Activated CD8-positive, alpha-beta memory T cell treated with anti-CD3 and anti-CD28 coated beads for 36 hours (primary cell): ENCODE measurements at regions not wholly inside any gene's neighbourhood (a gene's known extent, or its start where the extent isn't known, plus 50 kb on each side); places are given as distances from the start of the nearest gene placed in this dataset.
"Not testable (repeated sequence)": the region's sequence is repeated elsewhere in the genome, so short reads cannot be mapped to it uniquely, and the experiment has no call there.

ENCODE experiments used
- CTCF ChIA-PET: fragments of 350-600 bp; sonication (Branson Sonifier 250); formaldehyde crosslinking; loops from one replicate; lab custom pipeline; 2021; ENCODE audit warnings: antibody characterized with exemption; lab: Charles Lee
- POLR2A ChIA-PET: fragments of 350-600 bp; sonication (Branson Sonifier 250); formaldehyde crosslinking; loops from one replicate; lab custom pipeline; 2021; ENCODE audit warnings: antibody characterized with exemption; lab: Charles Lee

DNA sequence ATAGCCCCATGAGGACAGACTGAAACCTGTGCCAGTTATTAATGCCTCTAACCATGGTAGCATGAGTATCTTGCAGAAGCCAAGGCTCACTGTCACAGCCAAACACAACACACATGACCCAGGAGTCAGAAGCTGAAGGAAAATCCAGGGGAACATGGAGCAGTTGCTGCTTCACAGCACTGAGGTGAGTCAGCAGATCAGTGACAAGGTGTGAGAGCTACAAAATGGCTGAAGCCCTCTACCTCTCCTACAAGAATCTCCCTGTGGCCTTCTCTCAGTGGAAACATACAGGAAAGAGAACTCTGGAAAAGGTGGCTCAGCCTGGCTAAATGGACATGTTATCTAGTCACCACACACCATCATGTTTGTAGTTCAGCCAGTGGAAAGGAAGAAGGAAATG is 93.5 kb downstream of the NAB1 start:
- ChIA-PET POLR2A (no interaction called here), CTCF (no interaction called here)

DNA sequence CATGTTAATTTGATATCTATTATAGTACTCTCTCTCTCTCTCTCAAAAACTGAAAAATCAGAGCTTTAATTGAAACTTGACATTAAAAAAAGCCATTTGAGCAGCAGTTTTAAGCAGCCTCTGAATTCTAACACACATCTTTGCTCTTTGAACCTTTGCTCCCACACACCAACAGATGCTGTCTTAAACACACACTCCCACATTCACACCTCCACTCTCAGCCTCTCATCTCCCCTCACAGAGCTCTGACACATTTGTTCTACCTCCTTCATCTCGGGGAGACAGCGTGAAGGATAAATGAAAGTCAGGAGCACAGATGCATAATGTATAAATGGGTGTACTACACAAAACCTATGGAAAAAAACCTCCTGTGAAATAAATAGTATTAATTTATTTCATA is 95.2 kb downstream of the NAB1 start:
- POLR2A ChIA-PET: no interaction called here
- CTCF ChIA-PET: no interaction called here

DNA sequence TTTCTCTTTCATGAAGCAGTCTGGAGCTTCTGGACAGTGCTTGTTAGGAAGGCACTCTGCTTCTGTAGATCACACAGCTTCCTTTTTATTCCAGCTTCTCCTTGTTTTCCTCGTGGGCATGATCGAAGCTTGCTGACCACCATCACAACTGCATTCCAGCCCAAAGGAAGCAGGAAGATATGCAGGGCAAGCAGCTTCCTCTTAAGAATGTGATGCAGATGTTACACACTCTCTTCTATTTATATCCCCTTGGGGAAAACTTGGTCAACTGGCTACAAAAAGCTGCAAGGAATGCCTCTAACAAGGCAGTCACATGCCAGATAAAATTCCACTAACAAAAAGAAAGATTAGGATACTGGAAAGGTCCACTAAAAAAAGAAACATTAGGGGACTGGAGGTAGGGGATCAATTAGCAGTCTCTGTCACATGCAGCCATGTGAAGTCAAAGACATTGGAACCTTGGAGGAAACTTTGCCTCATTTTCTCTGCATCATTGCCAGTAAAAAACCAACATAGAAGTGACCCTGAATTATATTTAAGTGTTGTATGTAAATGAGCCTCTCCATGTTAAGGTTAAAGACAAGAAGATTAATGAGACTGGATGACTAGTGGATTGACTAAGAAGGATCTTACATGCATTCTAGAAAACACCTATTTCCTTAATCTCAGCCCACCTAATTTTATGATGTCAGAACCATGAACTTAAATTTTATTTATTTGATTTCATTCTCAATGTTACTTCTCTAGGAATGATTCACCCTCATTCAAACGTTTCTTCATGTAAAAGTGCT is 98.3 kb downstream of the NAB1 start:
- ChIA-PET POLR2A (no interaction called here), CTCF (interaction anchor here (1.2 kb wide), 1 partner anchor 15 kb away, joined by 3 read pairs; no protein-coding TSS in a partner anchor)

DNA sequence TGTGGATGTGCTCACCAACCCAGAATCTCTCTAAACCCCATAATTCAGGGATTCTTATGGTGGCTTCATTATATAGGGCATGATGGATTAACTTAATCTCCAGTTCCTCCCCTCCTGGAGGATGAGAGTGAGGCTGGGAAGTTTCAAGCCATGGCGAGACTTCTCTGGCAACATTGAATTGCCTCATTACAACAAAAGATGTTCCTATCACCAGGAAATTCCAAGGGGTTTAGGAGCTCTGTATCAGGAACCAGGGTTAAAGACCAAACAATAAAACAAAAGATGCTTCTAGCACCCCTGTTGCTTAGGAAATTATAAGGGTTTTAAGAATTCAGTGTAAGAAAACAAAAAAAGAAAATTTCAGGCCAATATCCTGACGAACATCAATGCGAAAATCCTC is 100.1 kb downstream of the NAB1 start:
- CTCF ChIA-PET: no interaction called here
- POLR2A ChIA-PET: no interaction called here

DNA sequence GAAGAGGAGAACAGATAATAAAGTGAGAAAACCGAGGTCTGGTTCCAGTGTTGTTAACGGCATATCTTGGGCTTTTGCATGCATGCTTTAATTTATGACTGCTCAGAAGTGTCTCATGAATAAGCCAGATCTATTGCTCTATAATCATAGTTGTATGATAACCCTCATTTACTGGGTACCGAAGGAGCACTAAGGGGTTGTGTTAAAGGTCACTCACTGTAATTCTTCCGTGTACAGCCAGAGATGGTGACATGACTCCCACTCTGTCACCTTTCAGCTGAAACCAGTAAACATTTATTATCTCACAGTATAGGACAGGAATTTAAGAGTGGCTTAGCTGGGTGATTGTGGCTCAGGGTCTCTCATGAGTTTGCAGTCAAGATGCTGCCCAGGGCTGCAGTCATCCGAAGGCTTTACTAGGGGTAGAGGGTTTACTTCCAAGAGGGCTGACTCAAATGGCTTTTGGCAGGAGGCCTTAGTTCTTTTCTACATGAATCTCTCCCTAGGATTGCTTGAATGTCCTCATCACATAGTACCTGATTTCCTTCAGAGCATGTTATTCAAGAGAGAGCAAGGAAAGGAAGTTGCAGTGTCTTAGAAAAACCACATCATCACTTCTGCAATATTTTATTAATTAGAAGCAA is 107.0 kb downstream of the NAB1 start:
- CTCF ChIA-PET: no interaction called here
- POLR2A ChIA-PET: no interaction called here

DNA sequence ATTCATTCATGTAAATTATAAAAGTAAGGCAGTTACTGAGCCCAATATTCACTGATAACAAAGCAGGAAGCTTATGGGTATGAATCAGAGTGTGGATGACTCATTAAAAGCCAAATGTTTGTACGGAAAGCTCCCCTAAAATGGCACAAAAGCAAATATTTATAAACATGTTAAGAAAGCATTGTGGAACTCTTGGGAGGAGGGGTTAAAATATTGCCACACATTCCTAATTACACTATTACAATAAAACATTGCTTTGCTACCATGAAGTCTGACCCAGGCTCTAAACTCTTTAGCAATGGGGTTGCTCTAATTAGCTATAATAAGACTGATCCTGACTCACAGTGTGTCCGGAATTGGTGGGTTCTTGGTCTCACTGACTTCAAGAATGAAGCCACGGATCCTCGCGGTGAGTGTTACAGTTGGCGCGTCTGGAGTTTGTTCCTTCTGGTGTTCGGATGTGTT is 110.9 kb downstream of the NAB1 start:
- ChIA-PET CTCF (no interaction called here), POLR2A (interaction anchor here (1.0 to 1.4 kb wide), 2 partner anchors 41 to 80 kb away, joined by 3 to 4 read pairs; no protein-coding TSS in a partner anchor)

DNA sequence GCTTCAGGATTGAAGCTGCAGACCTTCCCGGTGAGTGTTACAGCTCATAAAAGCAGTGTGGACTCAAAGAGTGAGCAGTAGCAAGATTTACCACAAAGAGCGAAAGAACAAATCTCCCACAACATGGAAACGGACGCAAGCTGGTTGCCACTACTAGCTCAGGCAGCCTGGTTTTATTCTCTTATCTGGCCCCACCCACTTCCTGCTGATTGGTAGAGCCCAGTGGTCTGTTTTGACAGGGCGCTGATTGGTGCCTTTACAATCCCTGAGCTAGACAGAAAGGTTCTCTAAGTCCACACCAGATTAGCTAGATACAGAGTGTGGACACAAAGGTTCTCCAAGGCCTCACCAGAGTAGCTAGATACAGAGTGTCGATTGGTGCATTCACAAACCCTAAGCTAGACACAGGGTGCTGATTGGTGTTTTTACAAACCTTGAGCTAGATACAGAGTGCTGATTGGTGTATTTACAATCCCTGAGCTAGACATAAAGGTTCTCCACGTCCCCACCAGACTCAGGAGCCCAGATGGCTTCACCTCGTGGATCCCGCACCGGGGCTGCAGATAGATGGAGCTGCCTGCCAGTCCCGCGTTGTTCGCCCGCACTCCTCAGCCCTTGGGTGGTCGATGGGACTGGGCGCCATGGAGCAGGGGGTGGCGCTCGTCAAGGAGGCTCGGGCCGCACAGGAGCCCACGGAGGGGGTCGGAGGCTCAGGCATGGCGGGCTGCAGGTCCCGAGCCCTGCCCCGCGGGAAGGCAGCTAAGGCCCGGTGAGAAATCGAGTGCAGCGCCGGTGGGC is 111.7 kb downstream of the NAB1 start:
- CTCF ChIA-PET: not testable (repeated sequence)

DNA sequence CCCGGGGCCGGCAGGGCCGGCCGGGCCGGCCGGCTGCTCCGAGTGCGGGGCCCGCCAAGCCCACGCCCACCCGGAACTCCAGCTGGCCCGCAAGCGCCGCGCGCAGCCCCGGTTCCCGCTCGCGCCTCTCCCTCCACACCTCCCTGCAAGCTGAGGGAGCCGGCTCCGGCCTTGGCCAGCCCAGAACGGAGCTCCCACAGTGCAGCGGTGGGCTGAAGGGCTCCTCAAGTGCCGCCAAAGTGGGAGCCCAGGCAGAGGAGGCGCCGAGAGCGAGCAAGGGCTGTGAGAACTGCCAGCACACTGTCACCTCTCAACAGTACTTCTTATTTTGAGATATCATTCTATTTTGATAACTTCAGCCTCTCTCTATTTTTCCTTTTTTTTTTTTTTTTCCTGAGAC is 112.3 kb downstream of the NAB1 start:
- CTCF ChIA-PET: not testable (repeated sequence)

More for the DNA sequence above, 111.7 kb downstream of the NAB1 start:
- POLR2A ChIA-PET: interaction anchor here (0.7 to 1.4 kb wide), 4 partner anchors 38 to 106 kb away, joined by 3 to 5 read pairs (median 4); no protein-coding TSS in a partner anchor

DNA sequence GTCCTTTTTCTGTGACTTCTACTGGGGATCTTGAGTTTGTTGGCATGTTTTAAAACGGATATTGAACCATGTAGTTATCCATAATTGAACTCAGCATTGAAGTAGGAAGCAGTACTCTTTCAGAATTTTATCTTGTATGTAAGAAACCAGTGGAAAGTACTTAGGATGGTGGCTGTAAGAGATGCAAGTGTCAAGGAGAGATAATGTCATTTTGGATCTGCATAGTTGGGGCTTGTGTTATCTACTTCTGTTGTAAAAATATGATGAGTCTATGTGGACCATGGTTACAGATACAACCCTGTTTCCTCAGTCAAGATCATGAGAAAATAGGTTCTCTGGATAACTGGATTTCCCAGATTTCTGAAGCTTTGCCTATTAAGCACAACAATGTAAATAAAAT is 113.7 kb downstream of the NAB1 start:
- CTCF ChIA-PET: no interaction called here
- POLR2A ChIA-PET: no interaction called here

More for the DNA sequence above, 112.3 kb downstream of the NAB1 start:
- POLR2A ChIA-PET: interaction anchor here (0.7 kb wide), 2 partner anchors 105 to 362 kb away, joined by 3 to 5 read pairs; no protein-coding TSS in a partner anchor

DNA sequence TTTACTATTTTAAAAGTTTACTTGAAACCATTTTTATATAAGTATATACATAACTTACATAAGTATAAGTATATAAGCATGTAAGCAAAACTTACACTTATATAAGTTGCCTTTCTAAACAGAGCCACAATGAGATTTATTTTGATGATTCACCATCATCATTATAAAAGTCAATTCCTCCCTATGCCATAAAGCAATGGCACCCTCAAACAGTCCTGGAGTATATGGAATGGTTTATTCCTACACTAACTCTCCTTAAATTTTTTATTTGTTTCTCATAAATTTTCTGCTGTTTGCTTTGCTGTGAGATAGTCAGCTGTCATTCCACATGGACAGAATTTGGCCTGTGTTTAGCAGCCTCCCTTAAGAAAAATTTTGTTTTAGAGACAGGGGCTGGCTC is 114.2 kb downstream of the NAB1 start:
- POLR2A ChIA-PET: no interaction called here
- CTCF ChIA-PET: interaction anchor here (1.0 kb wide), 1 partner anchor 32 kb away, joined by 7 read pairs; no protein-coding TSS in a partner anchor

DNA sequence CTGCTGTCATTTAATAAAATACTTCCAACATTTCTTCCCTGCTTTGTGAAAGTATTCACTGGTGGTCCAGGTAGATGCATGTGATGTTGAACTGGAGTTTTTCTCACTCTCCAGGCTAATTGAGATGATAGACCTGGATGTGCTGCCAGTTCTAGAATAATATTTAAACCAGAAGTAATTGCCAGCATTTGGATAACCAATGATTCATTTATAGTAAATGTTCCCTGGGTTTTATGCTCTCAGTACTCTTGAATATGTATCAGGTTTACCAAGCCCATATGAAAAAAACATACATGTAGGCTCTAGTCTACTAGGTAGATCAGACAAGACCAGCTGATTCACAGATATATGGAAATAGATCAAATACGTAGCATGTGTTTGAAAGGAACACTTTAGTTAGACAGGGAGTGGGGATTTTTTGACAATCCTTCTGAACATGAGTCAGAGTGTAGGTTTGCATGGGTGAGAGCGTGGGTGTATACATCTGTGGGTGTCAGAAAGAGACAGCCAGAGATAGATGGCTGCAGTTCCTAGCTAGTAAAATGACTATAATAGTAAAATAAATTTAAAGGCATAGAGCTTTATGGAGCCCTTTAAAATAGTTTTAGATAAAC is 115.1 kb downstream of the NAB1 start:
- CTCF ChIA-PET: interaction anchor here (1.0 to 1.6 kb wide), 4 partner anchors 16 to 86 kb away, joined by 3 to 7 read pairs (median 4); no protein-coding TSS in a partner anchor
- POLR2A ChIA-PET: interaction anchor here (0.5 to 1.3 kb wide), 2 partner anchors 85 to 100 kb away, joined by 5 to 11 read pairs; no protein-coding TSS in a partner anchor

DNA sequence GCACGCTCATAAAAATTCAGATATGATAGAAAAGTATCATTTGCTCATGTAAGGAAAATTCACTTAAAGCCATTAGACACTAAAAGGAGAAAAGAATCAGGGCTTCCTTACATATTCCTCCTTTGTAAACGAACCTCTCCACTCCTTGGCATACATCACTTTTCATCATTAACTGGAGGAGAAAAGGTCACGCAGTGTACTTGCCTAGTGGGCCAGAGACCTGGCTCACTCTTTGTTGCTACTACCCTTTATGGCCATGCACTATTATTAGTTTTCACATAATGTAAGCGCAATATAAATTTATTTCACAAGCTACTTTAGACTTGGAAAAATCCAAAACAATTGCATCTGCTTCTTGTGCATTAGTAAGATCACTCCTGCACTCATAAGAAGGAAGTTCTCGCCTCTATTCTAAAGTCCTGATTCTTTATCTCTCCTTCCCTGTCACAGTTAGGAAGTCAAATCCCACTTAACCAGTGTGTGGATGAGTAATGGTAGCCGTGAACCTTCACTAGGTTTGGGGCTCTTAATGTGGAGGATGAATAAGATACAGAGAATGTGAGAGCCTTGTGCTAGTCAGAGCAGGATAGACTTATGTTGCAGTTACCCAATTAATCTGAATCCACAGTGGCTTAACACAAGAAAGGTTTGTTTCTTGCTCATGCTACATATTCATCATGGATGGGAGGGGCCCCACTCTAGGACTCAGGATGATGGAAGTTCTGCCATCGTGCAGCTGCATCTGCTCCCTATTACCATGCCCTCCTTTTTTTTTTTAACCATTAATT is 115.0 kb upstream of the GLS start:
- POLR2A ChIA-PET: interaction anchor here (0.7 kb wide), 1 partner anchor 407 kb away, joined by 3 read pairs; no protein-coding TSS in a partner anchor
- CTCF ChIA-PET: interaction anchor here (1.0 to 1.4 kb wide), 2 partner anchors 14 to 15 kb away, joined by 3 read pairs; no protein-coding TSS in a partner anchor

DNA sequence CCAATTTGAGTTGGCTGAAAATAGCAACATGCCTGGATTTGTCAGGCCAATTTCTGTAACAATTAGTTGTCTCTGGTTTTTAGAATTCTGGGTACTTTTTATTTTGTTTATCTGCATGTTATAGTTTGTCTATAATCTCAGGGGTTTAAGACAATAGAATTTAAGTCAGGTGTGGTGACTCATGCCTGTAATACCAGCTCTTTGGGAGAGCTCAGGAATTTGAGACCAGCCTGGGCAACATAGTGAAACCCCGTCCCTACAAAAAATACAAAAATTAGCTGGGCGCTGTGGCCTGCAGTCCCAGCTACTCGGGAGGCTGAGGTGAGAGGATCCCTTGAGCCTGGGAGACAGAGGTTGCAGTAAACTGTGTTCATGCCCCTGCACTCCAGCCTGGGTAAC is 114.4 kb upstream of the GLS start:
- ChIA-PET POLR2A (interaction anchor here (0.7 kb wide), 1 partner anchor 407 kb away, joined by 3 read pairs; no protein-coding TSS in a partner anchor), CTCF (interaction anchor here (1.0 kb wide), 1 partner anchor 15 kb away, joined by 3 read pairs; no protein-coding TSS in a partner anchor)

DNA sequence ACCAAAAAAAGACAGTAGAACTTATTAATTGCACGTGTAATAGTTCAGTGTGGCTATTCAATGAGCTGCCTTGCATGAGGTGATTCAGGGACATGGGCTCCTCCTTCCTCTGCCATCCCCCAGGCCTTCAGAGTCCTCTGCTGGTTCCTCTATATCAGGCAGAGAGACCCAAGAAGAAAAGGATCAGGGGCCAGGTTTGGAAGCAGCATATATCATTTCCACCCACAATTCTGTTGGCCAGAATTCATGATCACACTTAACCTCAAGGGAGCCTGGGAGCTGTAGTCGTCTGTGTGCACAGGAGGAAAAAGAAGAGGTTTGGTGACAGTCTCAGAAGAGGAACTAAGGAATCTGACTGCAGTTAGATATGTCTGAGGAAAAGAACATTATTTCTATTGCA is 114.0 kb upstream of the GLS start:
- POLR2A ChIA-PET: interaction anchor here (0.7 kb wide), 1 partner anchor 408 kb away, joined by 3 read pairs; no protein-coding TSS in a partner anchor
- CTCF ChIA-PET: interaction anchor here (1.0 kb wide), 1 partner anchor 14 kb away, joined by 3 read pairs; no protein-coding TSS in a partner anchor

DNA sequence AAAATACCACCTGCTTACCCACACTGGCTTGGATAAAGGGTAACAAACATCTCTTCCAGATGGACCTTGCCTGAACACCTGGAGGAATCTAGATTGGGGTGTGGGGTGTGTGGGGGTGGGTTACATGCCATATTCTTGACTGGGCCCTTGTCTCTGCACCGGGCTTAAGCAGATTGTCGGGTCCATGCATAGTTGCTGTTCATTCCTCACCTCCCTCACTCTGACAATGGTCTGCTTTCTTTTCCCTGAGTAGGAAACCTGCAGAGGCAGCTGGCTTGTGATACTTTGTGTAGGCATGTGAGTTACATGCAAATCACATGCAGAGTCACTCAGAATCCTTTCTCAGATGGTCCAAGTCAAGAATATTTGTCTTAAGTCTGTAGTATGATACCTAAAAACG is 112.8 kb upstream of the GLS start:
- ChIA-PET POLR2A (no interaction called here), CTCF (no interaction called here)

DNA sequence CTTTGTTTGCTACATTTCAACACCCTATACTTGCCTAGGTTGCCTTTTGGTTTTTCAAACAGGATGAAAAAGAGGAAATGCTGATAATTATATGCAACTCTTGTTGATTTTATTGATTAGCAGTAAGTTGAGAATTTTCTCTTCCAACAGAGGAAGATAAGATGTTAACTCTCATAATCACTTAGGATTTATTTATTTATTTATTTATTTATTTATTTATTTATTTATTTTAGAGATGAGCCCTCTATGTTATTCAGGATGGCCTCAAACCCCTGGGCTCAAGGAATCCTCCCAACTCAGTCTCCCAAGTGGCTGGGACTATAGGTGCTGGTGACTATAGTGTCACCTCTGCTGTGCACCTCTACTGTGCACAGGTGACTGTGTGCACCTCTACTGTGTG is 111.4 kb upstream of the GLS start:
- ChIA-PET CTCF (no interaction called here), POLR2A (no interaction called here)

DNA sequence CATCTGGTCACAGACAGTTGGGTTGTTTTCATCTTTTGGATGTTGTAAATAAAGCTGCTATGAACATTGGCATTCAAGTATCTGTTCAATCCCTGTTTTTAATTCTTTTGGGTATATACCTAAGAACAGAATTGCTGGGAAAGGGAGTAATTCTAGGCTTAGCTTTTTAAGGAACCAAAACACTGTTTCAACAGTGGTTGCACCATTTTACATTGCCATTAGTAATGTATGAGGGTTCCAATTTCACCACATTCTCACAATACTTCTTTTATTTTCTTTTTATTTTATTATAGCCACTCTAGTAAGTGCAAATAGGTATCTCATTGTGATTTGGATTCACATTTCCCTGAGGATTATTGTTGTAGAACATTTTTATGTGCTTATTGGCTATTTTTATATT is 108.9 kb upstream of the GLS start:
- ChIA-PET POLR2A (no interaction called here), CTCF (no interaction called here)

DNA sequence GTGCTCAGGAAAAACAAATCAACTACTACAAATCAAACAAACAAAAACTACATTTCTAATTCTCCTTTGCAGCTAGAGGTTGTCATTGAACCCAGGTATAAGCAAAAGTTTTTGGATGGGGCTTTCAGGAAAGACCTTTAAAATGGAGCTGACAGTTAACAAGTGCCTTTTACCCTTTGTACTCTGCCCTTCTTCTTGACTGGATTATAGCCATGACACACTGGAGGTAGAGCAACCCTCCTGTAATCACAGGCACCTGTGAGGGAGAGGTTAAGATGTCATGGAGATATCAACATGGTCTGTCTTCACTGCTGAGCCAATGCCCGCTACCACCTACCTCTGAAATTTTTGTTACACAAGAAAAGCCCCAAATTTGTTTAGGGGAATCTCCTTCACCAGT is 100.0 kb upstream of the GLS start:
- CTCF ChIA-PET: interaction anchor here (0.7 to 1.7 kb wide), 4 partner anchors 15 to 58 kb away, joined by 3 to 5 read pairs (median 4); no protein-coding TSS in a partner anchor
- POLR2A ChIA-PET: interaction anchor here (0.5 kb wide), 1 partner anchor 239 kb away, joined by 3 read pairs; no protein-coding TSS in a partner anchor
